ENCODE measurements at regions not wholly inside any gene's neighbourhood (a gene's known extent, or its start where the extent isn't known, plus 50 kb on each side); places are given as distances from the start of the nearest gene placed in this dataset.

GRCh38 chr11:45092901-45093760 lies 53.3 kb upstream of the PRDM11 start:
- no peak for TF ChIP-seq CTCF (IDR thresholded peaks at IDR 0.05)
- no peak for TF ChIP-seq POLR2A (IDR thresholded peaks at IDR 0.05)

Data from esophagus squamous epithelium (tissue), 4 donors.